ENCODE measurements at regions not wholly inside any gene's neighbourhood (a gene's known extent, or its start where the extent isn't known, plus 50 kb on each side); places are given as distances from the start of the nearest gene placed in this dataset.

GRCh38 chr11:110909336-110909735, 197.1 kb upstream of the ARHGAP20 start:
- CTCF ChIA-PET: no interaction called here
- TF ChIP-seq CTCF (IDR thresholded peaks at IDR 0.05; ENCODE audit: unreplicated experiment): no peak
- Mint-ChIP-seq H3K9me3 (ENCODE audit: low read depth, unreplicated experiment) (no peaks in the 10 kb centered on the region), H3K27ac (ENCODE audit: unreplicated experiment) (no peak overlapping the region), H3K4me3 (ENCODE audit: low read depth, unreplicated experiment) (no peak overlapping the region), H3K36me3 (ENCODE audit: insufficient read depth, unreplicated experiment) (no peaks in the 10 kb centered on the region), H3K27me3 (ENCODE audit: unreplicated experiment) (no peaks in the 10 kb centered on the region), H3K4me1 (ENCODE audit: low read depth, unreplicated experiment) (peaks cover 24% of the 10 kb centered on the region)
- intact Hi-C loops (cut with micrococcal nuclease; ENCODE audit: unreplicated experiment): no loop called here
- no TSS peak for BruUV-seq (replicated peaks)
- DNase-seq: no peak

GRCh38 chr11:110908401-110909105, 196.3 kb upstream of the ARHGAP20 start:
- intact Hi-C loops (cut with micrococcal nuclease; ENCODE audit: unreplicated experiment): no loop called here
- TF ChIP-seq CTCF (IDR thresholded peaks at IDR 0.05; ENCODE audit: unreplicated experiment): no peak
- no peaks in the 10 kb centered on the region for H3K9me3 Mint-ChIP-seq (ENCODE audit: low read depth, unreplicated experiment)
- no TSS peak for BruUV-seq (replicated peaks)
- H3K4me1 Mint-ChIP-seq (ENCODE audit: low read depth, unreplicated experiment): peaks cover 24% of the 10 kb centered on the region
- peak; percentile 8 for DNase-seq
- H3K4me3 Mint-ChIP-seq (ENCODE audit: low read depth, unreplicated experiment): no peak overlapping the region
- no peaks in the 10 kb centered on the region for H3K36me3 Mint-ChIP-seq (ENCODE audit: insufficient read depth, unreplicated experiment)
- H3K27me3 Mint-ChIP-seq (ENCODE audit: unreplicated experiment): no peaks in the 10 kb centered on the region
- H3K27ac Mint-ChIP-seq (ENCODE audit: unreplicated experiment): no peak overlapping the region
- CTCF ChIA-PET: no interaction called here

GRCh38 chr11:110907629-110908028, 195.4 kb upstream of the ARHGAP20 start:
- Mint-ChIP-seq H3K4me3 (ENCODE audit: low read depth, unreplicated experiment) (no peak overlapping the region), H3K27me3 (ENCODE audit: unreplicated experiment) (no peaks in the 10 kb centered on the region), H3K4me1 (ENCODE audit: low read depth, unreplicated experiment) (peaks cover 24% of the 10 kb centered on the region), H3K27ac (ENCODE audit: unreplicated experiment) (peak overlapping the region; percentile 78), H3K9me3 (ENCODE audit: low read depth, unreplicated experiment) (no peaks in the 10 kb centered on the region), H3K36me3 (ENCODE audit: insufficient read depth, unreplicated experiment) (no peaks in the 10 kb centered on the region)
- TF ChIP-seq CTCF (IDR thresholded peaks at IDR 0.05; ENCODE audit: unreplicated experiment): no peak
- CTCF ChIA-PET: no interaction called here
- intact Hi-C loops (cut with micrococcal nuclease; ENCODE audit: unreplicated experiment): no loop called here
- DNase-seq: peak; percentile 41
- BruUV-seq (replicated peaks): no TSS peak

GRCh38 chr11:110903830-110904229, 191.6 kb upstream of the ARHGAP20 start:
- DNase-seq: no peak
- intact Hi-C loops (cut with micrococcal nuclease; ENCODE audit: unreplicated experiment): no loop called here

More at GRCh38 chr11:110903830-110904229, 191.6 kb upstream of the ARHGAP20 start:
- no peak overlapping the region for H3K27ac Mint-ChIP-seq (ENCODE audit: unreplicated experiment)
- H3K4me1 Mint-ChIP-seq (ENCODE audit: low read depth, unreplicated experiment): peaks cover 15% of the 10 kb centered on the region
- no peak overlapping the region for H3K4me3 Mint-ChIP-seq (ENCODE audit: low read depth, unreplicated experiment)
- BruUV-seq (replicated peaks): no TSS peak
- no peaks in the 10 kb centered on the region for H3K9me3 Mint-ChIP-seq (ENCODE audit: low read depth, unreplicated experiment)
- no peak for TF ChIP-seq CTCF (IDR thresholded peaks at IDR 0.05; ENCODE audit: unreplicated experiment)
- H3K27me3 Mint-ChIP-seq (ENCODE audit: unreplicated experiment): peaks cover 11% of the 10 kb centered on the region
- CTCF ChIA-PET: no interaction called here
- no peaks in the 10 kb centered on the region for H3K36me3 Mint-ChIP-seq (ENCODE audit: insufficient read depth, unreplicated experiment)

Data from Calu3 (cell line).